HG03175 (cell line): ENCODE measurements at regions not wholly inside any gene's neighbourhood (a gene's known extent, or its start where the extent isn't known, plus 50 kb on each side); places are given as distances from the start of the nearest gene placed in this dataset.
"Not testable (repeated sequence)": the region's sequence is repeated elsewhere in the genome, so short reads cannot be mapped to it uniquely, and the experiment has no call there.

ENCODE experiments used
- ATAC-seq: cut with Tn5 transposase; IDR thresholded peaks from one replicate; pipeline ENCODE4 v1.9.1; 2021; ENCODE audit warnings: mild to moderate bottlenecking, moderate library complexity; ENCODE audit not compliant: unreplicated experiment

DNA sequence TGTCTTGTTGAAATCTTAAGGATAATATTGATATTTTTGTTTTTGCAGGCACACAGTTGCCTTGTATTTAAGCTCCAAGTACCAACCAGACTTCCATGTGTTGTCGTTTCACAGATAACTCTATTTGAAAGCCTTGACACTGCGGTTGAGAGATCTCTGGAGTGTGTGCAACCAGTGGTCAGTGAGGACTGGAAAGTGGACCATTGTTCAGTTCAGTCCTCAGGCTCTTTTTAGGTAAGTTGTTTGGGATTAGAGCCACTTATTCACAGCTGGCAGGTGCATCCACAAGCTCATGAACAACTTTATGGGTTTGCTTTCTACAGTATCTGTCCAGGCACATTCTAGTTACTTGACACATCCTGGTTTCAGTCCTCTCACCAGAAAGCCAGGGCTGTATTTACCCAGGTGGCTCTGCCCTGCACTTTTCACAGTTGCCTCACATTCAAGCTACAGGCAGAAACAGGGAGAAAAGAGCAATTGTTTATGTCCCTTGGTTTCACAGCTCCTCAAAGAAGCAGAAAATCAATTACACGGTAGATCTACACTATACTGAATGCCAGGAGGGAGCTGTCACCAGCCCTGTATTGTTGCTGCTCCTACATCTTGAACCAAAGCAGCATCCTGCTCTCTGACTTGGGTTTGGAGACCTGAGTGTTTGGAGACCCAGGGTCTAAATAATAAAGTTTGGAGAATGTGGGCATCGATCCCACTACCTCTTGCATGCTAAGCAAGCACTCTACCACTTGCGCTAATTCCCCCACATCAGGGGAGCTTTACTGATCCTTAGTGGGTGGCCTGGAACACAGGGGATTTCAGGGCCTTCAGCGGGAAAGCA is 543.3 kb downstream of the PRIM2 start:
- ATAC-seq = not testable (repeated sequence)

DNA sequence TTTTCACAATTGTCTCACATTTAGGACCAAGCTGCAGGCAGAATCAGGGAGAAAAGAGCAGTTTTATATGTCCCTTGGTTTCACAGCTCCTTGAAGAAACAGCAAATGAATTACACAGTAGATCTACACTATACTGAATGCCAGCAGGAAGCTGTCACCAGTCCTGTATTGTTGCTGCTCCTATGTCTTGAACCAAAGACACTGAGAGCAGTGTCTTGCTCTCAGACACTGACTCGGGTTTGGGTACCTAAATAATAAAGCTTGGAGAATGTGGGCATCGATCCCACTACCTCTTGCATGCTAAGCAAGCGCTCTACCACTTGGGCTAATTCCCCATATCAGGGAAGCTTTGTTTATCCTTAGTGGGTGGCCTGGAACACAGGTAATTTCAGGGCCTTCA is 552.7 kb downstream of the PRIM2 start:
- not testable (repeated sequence) for ATAC-seq

DNA sequence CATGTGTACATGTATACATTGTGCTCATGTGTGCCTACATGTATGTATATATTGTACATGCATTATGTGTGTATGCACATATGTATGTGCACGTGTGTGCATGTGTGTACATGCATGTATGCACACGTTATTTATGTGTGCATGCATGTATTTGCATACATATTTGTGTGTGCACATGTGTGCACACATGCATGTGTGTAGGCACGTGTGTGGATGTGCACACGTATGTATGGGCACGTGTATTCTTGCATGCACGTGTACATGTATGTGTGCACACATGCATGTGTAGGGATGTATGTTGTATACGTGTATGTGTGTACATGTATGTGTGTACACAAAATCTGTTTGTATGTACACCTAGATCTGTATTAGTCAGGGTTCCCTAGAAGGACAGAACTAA is 556.0 kb downstream of the PRIM2 start:
- ATAC-seq = not testable (repeated sequence)

DNA sequence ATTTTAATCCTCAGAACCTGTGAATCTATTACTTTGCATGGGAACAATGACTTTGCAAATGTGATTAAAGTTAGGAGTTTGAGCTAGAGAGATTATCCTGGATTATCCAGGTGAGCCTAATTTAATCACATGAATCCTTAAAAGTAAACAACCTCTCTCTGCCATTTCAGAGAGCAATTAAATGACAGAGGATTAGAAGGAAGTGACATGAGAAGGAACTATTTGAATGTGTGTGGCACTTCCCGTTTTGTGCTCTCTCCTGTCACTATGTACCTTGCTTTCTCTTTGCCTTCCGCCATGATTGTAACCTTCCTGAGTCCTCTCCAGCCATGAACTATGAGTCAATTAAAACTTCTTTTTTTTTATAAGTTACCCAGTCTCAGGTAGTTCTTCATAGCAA is 559.2 kb downstream of the PRIM2 start:
- ATAC-seq = not testable (repeated sequence)

DNA sequence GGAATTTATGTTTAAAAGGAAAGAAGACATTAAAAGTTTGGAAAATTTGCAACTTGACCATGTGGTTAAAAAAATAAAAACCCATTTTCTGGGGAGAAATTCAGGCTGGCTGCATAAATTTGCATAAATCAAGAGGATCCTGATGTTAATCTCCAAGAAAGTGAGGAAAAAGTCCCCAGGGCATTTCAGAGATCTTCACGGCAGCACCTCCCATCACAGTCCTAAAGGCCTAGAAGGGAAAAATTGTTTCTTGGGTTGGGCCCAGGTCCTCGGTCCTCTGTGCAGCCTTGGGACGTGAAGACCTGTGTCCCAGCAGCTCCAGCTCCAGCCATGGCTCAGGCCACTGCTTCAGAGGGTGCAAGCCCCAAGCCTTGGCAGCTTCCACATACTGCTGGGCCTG is 560.3 kb downstream of the PRIM2 start:
- not testable (repeated sequence) for ATAC-seq

DNA sequence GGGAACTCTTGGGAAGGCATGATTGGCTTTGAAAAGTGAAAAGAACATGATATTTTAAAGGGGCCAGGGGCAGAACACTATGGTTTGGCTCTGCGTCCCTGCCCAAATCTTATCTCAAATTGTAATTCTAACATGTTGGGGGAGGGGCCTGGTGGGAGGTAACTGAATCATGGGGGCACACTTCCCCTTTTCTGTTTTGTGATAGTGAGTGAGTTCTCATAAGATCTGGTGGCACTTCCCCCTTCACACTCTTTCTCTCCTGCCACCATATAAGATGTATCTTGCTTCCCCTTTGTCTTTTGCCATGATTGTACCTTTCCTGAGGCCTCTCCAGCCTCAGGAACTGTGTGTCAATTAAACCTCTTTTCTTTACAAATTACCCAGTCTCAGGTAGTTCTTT is 561.4 kb downstream of the PRIM2 start:
- peak; percentile 52 for ATAC-seq

DNA sequence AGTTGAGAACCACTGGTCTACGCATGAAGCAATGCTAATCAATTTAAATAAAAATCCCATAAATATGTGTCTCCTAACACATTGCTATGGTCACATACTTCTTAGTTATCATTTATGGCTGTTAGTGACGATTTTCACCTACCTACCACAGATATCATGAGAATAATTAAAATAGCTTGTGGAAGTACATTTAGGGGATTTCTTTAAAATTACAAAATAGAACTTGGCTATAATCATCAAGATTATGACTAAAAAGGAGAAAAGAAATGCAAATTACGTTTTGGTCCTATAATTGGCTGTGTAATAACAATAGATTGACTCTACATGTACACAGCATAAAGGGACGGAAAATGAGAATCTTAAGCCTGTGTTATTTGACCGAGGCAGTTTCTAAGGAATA is 581.4 kb downstream of the PRIM2 start:
- not testable (repeated sequence) for ATAC-seq

DNA sequence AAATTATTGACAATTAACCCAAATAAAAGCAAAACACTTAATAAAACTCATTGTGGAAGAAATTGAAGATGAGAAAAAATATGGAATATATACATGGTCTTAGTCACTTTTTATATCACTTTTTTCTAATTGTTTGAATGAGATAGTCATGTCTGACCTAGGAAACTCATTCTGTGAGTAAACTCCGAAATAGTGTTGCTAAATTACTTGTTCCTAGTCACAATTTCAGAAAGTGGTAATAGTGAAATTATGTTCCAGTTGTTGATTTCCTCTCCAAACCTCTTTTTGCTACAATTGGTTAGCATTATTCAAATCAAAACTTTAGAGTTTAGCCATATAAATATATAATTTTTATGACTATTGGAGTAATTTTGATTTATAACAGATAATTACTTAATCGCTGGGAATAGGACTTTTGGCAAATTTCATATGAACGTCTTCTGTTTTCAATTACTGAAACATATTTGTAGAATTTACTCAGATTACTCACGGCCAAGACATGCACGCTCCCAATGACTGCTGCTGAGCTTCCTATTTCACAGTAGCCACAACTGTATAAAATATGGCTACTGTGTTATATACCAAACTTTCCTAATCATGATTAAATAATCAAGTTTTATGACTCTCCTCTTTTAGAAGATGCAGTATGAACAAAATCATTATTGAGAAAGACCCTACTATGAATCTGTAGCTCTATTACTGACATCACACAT is 583.4 kb downstream of the PRIM2 start:
- ATAC-seq = not testable (repeated sequence)

DNA sequence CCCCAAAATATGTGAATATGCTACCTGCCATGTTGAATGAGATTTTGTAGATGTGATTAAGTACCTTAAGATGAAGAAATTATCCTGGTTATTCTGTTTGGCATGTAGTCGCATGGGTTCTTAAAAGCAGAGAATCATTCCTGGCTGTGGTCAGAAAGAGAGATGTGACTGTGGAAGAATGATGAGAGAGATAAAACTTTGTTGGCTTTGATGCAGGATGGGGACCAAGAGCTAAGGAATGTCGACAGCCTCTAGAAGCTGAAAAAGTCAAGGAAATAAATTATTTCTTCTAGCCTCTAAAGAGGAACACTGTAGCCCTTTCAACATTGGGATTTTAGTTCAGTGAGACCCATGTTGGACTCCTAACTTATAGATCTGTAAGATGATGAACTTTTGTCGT is 584.0 kb downstream of the PRIM2 start:
- ATAC-seq = not testable (repeated sequence)

DNA sequence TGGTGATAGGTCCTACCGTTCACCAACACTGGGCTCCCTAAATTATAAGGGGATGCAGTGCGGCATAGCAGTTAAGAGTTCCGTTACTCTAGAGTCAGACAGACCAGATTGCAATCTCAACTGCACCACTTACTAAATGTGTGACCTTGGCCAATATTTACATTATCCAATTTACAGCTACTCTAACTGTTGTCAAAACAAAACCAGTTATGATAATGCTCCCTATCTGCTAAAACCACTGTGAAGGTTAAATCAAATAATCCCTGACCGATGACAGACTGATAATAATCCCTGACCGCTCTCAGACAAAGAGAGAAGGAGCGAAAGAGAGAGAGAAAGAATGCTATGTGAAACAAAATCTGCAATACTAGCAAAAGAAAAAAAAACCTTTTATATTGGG is 586.9 kb downstream of the PRIM2 start:
- not testable (repeated sequence) for ATAC-seq

DNA sequence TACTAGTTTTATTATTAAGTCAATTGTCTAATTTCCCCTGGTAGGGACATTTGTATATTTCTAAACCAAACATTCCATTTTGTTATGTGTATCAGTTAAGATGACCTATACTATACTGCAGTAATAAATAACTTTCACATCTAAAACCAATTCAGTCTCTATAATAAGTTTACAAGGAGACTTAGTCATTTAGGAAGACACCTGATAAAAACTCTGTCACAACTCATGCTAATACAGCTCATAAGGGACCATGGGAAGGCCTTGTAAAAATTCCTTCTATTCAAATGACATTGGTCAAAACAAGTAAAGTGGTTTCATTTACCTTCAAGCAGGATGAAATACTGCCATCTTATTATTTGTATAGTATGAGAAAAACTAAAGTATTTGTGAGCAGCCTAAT is 597.9 kb downstream of the PRIM2 start:
- not testable (repeated sequence) for ATAC-seq

DNA sequence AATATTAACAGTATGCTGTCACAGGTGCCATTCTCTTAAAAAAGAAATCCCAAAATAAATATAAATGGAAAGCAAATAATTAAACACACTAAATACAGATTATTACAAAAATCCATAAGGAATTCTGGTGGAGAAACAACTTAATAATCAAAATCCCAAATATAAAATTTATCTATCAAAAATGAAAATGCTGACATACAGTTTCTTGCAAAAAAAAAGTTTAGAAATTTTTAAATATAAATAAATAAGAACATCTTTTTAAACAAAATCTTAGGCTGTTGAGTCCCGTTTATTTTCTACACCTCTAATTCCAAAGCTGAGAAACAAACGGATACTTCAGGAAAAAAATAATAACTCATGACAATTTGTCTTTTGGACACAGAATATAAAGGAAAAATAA is 625.5 kb downstream of the PRIM2 start:
- not testable (repeated sequence) for ATAC-seq

DNA sequence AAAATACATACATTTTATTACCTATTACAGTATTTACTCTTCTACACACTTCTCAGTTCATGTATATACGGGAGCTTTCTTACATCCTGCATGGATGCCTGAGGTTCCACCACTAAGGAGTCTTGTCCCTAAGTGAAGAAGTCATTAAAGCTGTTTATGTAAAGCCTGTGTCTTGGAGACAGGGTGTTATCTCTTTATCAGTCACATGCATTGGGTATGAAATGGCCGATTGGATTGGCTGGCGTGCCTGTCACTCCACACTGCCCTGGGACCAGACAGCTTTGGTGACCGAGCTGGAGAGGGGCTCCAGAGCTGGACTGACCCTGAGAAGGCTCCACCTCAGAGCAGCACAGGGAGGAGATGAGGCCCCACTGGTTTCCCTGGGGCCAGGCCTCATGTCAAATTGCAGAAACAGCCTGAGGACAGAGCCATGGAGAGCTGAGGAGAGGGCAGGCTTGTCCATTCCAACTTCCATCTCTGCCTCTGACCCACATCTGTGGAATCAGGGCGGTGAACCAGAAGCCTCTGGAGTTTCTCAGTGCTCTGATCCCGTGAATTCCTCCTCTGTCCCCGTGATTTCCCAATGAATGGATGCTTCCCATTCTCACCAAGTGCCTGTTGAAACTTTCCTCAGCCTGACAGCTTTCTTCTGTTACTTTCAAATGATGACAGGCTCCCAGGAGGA is 628.8 kb downstream of the PRIM2 start:
- not testable (repeated sequence) for ATAC-seq

DNA sequence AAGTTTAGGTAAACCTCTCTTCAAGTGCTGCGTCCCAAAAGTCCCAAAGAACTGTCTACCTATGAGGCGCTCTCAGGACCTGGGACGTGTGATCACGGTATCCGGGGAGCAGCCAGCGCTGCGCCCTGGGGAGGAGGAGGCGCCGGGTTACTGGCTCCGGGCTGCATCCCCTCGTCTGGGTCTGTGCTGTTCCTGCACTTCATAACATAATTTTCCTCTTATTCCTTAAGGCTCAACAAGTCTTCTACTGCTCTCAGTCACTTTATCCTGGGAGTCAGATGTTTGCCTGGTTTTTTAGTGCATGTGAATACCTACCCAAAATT is 629.3 kb downstream of the PRIM2 start:
- ATAC-seq = not testable (repeated sequence)

DNA sequence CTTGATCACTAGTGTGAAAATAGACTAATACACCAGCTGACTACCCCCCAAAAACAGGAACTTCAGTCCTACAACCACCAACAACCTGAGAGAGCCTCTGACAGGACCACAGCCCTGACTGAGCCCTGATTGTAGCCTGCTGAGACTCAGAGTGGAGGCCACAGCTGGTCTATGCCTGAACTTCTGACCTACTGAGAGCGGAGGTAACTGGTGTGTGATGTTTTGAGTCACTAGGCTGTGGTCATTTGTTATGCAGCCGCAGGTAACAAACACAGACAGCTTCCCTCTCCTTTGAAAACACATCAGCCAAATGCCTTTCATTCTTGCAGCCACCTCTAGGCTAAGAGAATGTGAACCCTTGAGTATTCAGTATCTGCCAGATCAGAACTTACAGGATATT is 631.1 kb downstream of the PRIM2 start:
- ATAC-seq = peak; percentile 46

DNA sequence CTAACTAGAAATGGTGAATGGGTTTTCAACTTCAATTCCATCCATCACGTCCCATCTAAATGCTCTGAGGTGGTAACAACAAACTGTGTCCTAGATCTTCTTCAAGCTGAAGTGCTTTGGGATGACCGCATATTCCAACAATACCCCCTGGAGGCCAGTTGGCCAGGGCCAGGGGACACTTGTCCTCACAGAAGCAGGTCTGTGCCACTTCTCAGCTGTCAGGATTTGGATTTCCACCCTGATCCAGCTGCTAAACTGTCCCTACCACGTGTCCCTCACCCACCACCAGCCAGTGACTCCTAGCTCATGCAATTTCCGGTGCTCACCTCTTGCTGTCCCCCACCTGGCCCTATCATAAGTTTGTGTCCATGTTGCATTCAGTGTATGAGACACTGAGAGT is 633.0 kb downstream of the PRIM2 start:
- not testable (repeated sequence) for ATAC-seq

DNA sequence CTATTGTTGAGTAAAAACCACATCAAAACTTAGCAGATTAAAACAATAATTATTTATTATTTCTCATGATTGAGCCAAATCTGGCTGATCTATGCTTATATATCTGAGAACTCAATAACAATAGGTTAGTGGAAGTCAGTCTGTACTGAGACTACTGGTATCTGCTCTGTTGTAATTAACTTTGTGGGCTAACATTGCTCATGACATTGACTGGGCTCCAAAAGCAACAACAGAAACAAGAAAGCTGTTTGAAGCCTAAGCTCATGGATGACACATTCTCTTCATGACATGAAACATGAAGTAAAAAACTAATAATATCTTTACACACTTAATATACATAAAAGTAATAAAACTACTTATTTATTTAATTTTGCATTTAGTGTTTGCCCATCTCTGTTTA is 649.3 kb downstream of the PRIM2 start:
- not testable (repeated sequence) for ATAC-seq

DNA sequence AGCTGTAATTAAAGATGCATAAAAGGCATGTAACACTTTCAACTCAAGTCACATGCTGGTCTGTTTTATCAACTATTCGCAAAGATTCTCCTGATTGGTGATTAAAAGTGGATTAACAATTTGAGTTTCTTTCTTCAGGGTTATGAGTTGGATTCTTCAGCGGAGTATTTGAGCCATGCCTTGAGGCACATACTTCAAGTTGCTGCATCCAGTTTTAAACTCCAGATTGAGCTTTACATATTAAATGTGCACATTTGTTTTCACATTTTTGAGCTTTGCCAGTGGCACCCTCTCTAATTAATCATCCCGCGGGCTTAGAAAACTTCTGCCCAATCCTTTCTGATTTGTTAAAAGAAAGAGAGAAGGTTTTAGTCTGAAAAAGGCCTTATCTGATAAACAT is 654.5 kb downstream of the PRIM2 start:
- ATAC-seq = not testable (repeated sequence)

DNA sequence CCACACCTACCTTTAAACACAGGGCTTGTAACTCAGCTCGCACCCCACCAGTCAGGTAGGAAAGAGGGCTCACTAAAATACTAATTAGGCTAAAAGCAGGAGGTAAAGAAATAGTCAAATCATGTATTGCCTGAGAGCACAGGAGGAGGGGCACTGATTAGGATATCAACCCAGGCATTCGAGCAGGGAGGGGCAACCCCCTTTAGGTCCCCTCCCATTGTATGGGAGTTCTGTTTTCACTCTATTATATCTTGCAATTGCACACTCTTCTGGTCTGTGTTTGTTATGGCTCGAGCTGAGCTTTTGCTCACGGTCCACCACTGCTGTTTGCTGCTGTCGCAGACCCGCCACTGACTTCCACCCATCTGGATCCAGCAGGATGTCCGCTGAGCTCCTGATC is 657.2 kb downstream of the PRIM2 start:
- ATAC-seq = no peak

DNA sequence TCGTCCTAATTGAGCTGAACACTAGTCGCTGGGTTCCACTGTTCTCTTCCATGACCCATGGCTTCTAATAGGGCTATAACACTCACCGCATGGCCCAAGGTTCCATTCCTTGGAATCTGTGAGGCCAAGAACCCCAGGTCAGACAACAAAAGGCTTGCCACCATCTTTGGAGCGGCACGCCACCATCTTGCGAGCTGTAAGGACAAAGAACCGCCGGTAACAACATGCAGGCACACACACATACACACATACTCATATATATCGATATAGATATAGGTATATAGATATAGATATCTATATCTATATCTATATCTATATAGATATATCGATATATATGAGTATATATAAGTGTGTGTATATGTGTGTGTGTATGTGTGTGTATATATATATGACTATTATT is 657.7 kb downstream of the PRIM2 start:
- not testable (repeated sequence) for ATAC-seq

DNA sequence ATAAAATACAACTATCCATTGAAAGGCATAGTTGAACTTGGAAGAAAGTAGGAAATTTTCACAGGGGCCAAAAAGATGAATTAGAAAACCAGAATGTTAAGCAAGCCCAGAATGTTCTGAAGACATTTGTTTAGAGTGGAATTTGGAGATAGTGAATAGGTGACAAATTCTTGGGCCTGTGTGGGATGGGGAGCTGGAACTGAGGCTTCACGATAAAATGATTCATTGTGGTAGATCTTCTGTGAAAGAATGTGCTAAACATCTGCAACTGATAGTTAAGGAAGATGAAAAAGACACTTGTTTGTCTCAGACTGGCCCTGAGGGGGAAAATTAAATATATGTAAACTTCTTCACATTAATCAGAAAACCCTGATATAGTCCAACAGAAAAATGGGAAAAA is 658.9 kb downstream of the PRIM2 start:
- not testable (repeated sequence) for ATAC-seq

DNA sequence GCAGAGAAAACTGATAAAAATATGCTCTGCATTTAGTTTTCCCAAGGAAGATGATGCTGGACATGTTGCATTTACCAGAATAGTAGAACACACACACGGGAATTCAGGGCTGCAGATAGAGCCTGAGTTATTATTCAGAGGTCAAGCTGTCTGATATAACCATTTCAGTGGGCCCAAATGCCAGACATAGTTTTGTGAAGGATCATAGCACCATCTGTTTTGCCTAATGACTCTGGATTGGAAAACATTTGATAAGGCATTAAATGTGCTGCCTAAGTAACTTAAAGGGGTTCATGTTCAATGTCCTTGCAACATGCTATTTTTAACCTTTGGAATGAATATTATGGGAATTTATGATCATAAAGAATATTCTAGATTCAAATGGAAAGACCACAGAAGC is 666.2 kb downstream of the PRIM2 start:
- not testable (repeated sequence) for ATAC-seq
